ENCODE measurements at regions not wholly inside any gene's neighbourhood (a gene's known extent, or its start where the extent isn't known, plus 50 kb on each side); places are given as distances from the start of the nearest gene placed in this dataset.

DNA sequence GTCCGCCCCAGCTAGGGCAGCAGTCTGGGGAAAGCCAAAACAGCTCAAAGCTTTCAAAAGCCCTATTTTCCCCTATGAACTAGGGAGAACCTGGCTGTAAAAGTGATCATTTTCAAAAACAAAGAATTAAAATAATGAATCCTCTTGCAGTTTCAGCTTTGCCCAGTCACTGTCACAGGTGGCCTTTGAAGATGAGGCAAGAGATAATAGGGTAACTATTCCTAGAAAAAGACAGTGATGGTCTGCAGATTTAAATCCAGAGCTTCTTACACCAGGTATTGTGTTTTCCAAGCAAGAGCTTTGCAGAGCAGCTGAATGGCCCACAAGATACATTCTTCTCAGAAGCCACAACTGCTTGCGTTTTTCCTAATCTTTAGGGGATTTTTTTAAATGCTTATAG lies 80.2 kb upstream of the NUDT4 start:
- no peak for TF ChIP-seq POLR2AphosphoS5 (IDR thresholded peaks at IDR 0.05; ENCODE audit: low read depth)
- TF ChIP-seq, protein P1, sequence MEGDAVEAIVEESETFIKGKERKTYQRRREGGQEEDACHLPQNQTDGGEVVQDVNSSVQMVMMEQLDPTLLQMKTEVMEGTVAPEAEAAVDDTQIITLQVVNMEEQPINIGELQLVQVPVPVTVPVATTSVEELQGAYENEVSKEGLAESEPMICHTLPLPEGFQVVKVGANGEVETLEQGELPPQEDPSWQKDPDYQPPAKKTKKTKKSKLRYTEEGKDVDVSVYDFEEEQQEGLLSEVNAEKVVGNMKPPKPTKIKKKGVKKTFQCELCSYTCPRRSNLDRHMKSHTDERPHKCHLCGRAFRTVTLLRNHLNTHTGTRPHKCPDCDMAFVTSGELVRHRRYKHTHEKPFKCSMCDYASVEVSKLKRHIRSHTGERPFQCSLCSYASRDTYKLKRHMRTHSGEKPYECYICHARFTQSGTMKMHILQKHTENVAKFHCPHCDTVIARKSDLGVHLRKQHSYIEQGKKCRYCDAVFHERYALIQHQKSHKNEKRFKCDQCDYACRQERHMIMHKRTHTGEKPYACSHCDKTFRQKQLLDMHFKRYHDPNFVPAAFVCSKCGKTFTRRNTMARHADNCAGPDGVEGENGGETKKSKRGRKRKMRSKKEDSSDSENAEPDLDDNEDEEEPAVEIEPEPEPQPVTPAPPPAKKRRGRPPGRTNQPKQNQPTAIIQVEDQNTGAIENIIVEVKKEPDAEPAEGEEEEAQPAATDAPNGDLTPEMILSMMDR (conservative IDR thresholded peaks at IDR 0.05; ENCODE audit: low read depth in 2 of 2) = no peak
